H1 (cell line): ENCODE measurements at regions not wholly inside any gene's neighbourhood (a gene's known extent, or its start where the extent isn't known, plus 50 kb on each side); places are given as distances from the start of the nearest gene placed in this dataset.

Experiments
- CTCF ChIA-PET: fragments of 300-600 bp; sonication (Branson Sonifier 250); formaldehyde crosslinking; loops from one replicate; lab custom pipeline; 2021; ENCODE audit not compliant: partially characterized antibody; lab: Charles Lee
- POLR2A ChIA-PET: fragments of 300-600 bp; sonication (Branson Sonifier 250); formaldehyde crosslinking; loops from one replicate; lab custom pipeline; 2021; ENCODE audit warnings: inconsistent platforms; ENCODE audit not compliant: partially characterized antibody; lab: Charles Lee
- DNase-seq, 2 experiments: peaks; one replicate each; pipeline versions ENCODE4 v3.0.0 to v3.0.0-alpha.2; 2010 to 2022; ENCODE audit warnings: low spot score in 2 of 2, low read depth in 1 of 2, mixed read lengths in 1 of 2
- FAIRE-seq: peaks from 2 replicates; lab custom pipeline; 2011; peaks lifted over from hg19 to GRCh38; lab: Jason Lieb, UNC
- H2AFZ ChIP-seq: 2 replicates; pipeline ENCODE4 v1.8.1; 2012; ENCODE audit warnings: low read length, inconsistent platforms
- H2AK5ac ChIP-seq: 2 replicates; pipeline ENCODE4 v1.6.1; 2013; ENCODE audit warnings: low read depth, low read length
- H2BK120ac ChIP-seq: replicated peaks from 2 replicates; pipeline ENCODE3; 2013; ENCODE audit warnings: low read depth, low read length, inconsistent platforms
- H2BK12ac ChIP-seq: 2 replicates; pipeline ENCODE4 v1.6.1; 2013; ENCODE audit warnings: low read depth, low read length
- H2BK15ac ChIP-seq: 2 replicates; pipeline ENCODE4 v1.6.1; 2013; ENCODE audit warnings: low read length
- H2BK20ac ChIP-seq: 2 replicates; pipeline ENCODE4 v1.6.1; 2013; ENCODE audit warnings: low read length
- H2BK5ac ChIP-seq: 2 replicates; pipeline ENCODE4 v1.6.1; 2013; ENCODE audit warnings: low read depth, low read length
- H3K14ac ChIP-seq: 2 replicates; pipeline ENCODE4 v1.6.1; 2013; ENCODE audit warnings: inconsistent platforms; ENCODE audit not compliant: insufficient read length
- H3K18ac ChIP-seq: 2 replicates; pipeline ENCODE4 v1.6.1; 2013; ENCODE audit warnings: low read length; ENCODE audit errors: extremely low read depth
- H3K23ac ChIP-seq: 2 replicates; pipeline ENCODE4 v1.6.1; 2013; ENCODE audit warnings: inconsistent platforms; ENCODE audit not compliant: insufficient read length
- H3K23me2 ChIP-seq: 2 replicates; pipeline ENCODE4 v1.6.1; 2013; ENCODE audit warnings: low read depth, low read length
- H3K27ac ChIP-seq: 2 replicates; pipeline ENCODE4 v1.6.1; 2011; ENCODE audit warnings: low read depth, low read length, inconsistent platforms
- H3K27me3 ChIP-seq, 4 experiments: replicated peaks in 1 of 4; 1 replicate in 1 of 4; 2 replicates in 3 of 4; pipeline versions ENCODE4 v1.6.1 to v1.8.1; 2011 to 2013; ENCODE audit warnings: low read length in 3 of 4, mild to moderate bottlenecking in 3 of 4, inconsistent platforms in 2 of 4, mixed read lengths in 2 of 4, moderate library complexity in 1 of 4; ENCODE audit not compliant: control insufficient read depth in 3 of 4, insufficient read depth in 3 of 4; ENCODE audit errors: extremely low read depth in 1 of 4
- H3K36me3 ChIP-seq, 4 experiments: 2 replicates each; pipeline versions ENCODE4 v1.6.1 to v1.8.1; 2011 to 2013; ENCODE audit warnings: mild to moderate bottlenecking in 4 of 4, low read length in 3 of 4, moderate library complexity in 2 of 4, control low read depth in 1 of 4, inconsistent platforms in 1 of 4; ENCODE audit not compliant: insufficient read depth in 4 of 4, control insufficient read depth in 2 of 4
- H3K4ac ChIP-seq: replicated peaks from 2 replicates; pipeline ENCODE3; 2013; ENCODE audit warnings: low read length, low read depth, mixed read lengths, inconsistent platforms; ENCODE audit not compliant: insufficient read length
- H3K4me1 ChIP-seq, 4 experiments: replicated peaks in 1 of 4; 1 replicate in 1 of 4; 2 replicates in 3 of 4; pipeline versions ENCODE4 v1.6.1 to v1.8.1; 2011 to 2013; ENCODE audit warnings: low read length in 3 of 4, inconsistent platforms in 2 of 4, mixed read lengths in 1 of 4; ENCODE audit not compliant: insufficient read depth in 4 of 4, control insufficient read depth in 3 of 4
- H3K4me2 ChIP-seq, 2 experiments: 2 replicates each; pipeline versions ENCODE4 v1.6.1 to v1.8.1; 2011 to 2013; ENCODE audit warnings: low read depth in 2 of 2, low read length in 2 of 2, control low read depth in 1 of 2, inconsistent platforms in 1 of 2, mild to moderate bottlenecking in 1 of 2; ENCODE audit not compliant: insufficient read depth in 1 of 2
- H3K4me3 ChIP-seq, 4 experiments: fragments of 200-600, 300-600 bp in 1 of 4; sonication (generic), shearing (Covaris generic), sonication (Bioruptor Twin) in 1 of 4; 2 replicates each; pipeline versions ENCODE4 v1.5.1 to v1.8.1; 2011 to 2016; ENCODE audit warnings: low read length in 4 of 4, low read depth in 3 of 4, control low read depth in 2 of 4, inconsistent platforms in 2 of 4, mild to moderate bottlenecking in 2 of 4, mixed read lengths in 1 of 4, moderate library complexity in 1 of 4; ENCODE audit not compliant: insufficient read depth in 2 of 4; ENCODE audit errors: extremely low read depth in 1 of 4
- H3K56ac ChIP-seq: replicated peaks from 2 replicates; pipeline ENCODE3; 2013; ENCODE audit warnings: low read depth, mild to moderate bottlenecking, mixed read lengths, low read length, inconsistent platforms; ENCODE audit not compliant: insufficient read length
- H3K79me1 ChIP-seq: 2 replicates; pipeline ENCODE4 v1.6.1; 2013; ENCODE audit warnings: low read depth, low read length, control low read depth
- H3K79me2 ChIP-seq, 2 experiments: 2 replicates each; pipeline versions ENCODE4 v1.6.1 to v1.8.1; 2012 to 2013; ENCODE audit warnings: low read length in 2 of 2, mild to moderate bottlenecking in 2 of 2, inconsistent platforms in 1 of 2; ENCODE audit not compliant: insufficient read depth in 2 of 2, control insufficient read depth in 1 of 2
- H3K9ac ChIP-seq, 4 experiments: replicated peaks in 1 of 4; 1 replicate in 1 of 4; 2 replicates in 3 of 4; pipeline versions ENCODE4 v1.6.1 to v1.8.1; 2011 to 2013; ENCODE audit warnings: low read depth in 3 of 4, low read length in 3 of 4, control low read depth in 2 of 4, mild to moderate bottlenecking in 2 of 4, moderate library complexity in 2 of 4, inconsistent platforms in 1 of 4; ENCODE audit errors: extremely low read depth in 1 of 4
- H3K9me3 ChIP-seq, 2 experiments: 2 replicates each; pipeline versions ENCODE4 v1.6.1 to v1.8.1; 2012 to 2013; ENCODE audit warnings: mild to moderate bottlenecking in 2 of 2, moderate library complexity in 2 of 2, control low read depth in 1 of 2, inconsistent platforms in 1 of 2, low read depth in 1 of 2, low read length in 1 of 2, mixed read lengths in 1 of 2; ENCODE audit not compliant: insufficient read depth in 2 of 2
- H4K20me1 ChIP-seq, 2 experiments: replicated peaks in 1 of 2; 2 replicates each; pipeline versions ENCODE3 to v1.8.1; 2011 to 2013; ENCODE audit warnings: inconsistent platforms in 2 of 2, low read length in 2 of 2, mild to moderate bottlenecking in 1 of 2; ENCODE audit not compliant: insufficient read depth in 2 of 2, control insufficient read depth in 1 of 2
- H4K5ac ChIP-seq: 2 replicates; pipeline ENCODE4 v1.6.1; 2013; ENCODE audit warnings: low read length, low read depth, mixed read lengths, inconsistent platforms; ENCODE audit not compliant: insufficient read length
- H4K8ac ChIP-seq: 2 replicates; pipeline ENCODE4 v1.8.0; 2013; ENCODE audit warnings: mild to moderate bottlenecking, moderate library complexity, low read length, inconsistent platforms; ENCODE audit not compliant: insufficient read depth; ENCODE audit errors: extremely low read depth
- H4K91ac ChIP-seq: replicated peaks from 2 replicates; pipeline ENCODE3; 2013; ENCODE audit warnings: low read length, mixed read lengths, inconsistent platforms; ENCODE audit not compliant: insufficient read length
- SP1 ChIP-seq: IDR thresholded peaks from 2 replicates; pipeline ENCODE4 v1.6.1; 2011; ENCODE audit warnings: low read depth, low read length
- TAF7 ChIP-seq: optimal IDR thresholded peaks from 2 replicates; pipeline ENCODE3; 2011; ENCODE audit warnings: low read depth, mild to moderate bottlenecking, inconsistent platforms, low read length, moderate library complexity, borderline replicate concordance
- TEAD4 ChIP-seq: IDR thresholded peaks from 2 replicates; pipeline ENCODE4 v1.6.1; 2012; ENCODE audit warnings: low read depth, low read length, inconsistent platforms, mixed read lengths
- WGBS, 2 experiments: shearing (Covaris generic) in 1 of 2; methylation state at CpG; one replicate each; pipeline versions ENCODE4 v1.1.6 to v1.1.7; 2013 to 2015; ENCODE audit warnings: low lambda C conversion rate in 2 of 2, mixed read lengths in 2 of 2, inconsistent platforms in 1 of 2, low coverage in 1 of 2, missing lambda C conversion rate in 1 of 2; ENCODE audit not compliant: insufficient replicate concordance in 2 of 2, insufficient coverage in 1 of 2, insufficient read length in 1 of 2; ENCODE audit errors: extremely low coverage in 1 of 2, missing lambda C conversion rate in 1 of 2; 5-methylcytosine and 5-hydroxymethylcytosine counted together

DNA sequence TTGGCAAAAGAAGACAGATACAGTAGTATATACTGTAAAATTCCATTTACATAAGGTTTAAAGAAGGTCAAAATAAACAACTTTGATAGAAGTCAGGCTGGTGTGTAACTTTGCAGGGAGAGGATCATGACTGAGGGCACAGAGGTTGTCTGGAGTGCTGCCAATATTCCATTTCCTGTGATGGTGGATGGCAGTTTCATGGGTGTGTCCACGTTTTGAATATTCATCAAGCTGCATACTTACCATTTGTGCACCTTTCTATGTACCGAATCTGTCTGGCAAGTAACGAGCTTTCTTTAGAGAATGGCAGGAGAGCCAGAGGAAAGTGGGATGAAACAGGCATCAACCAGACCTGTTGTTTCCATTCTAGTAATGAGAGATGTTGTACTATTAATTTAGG is 420.5 kb upstream of the HTR2A start:
- Histone ChIP-seq H3K18ac (no peak overlapping the region), H2BK15ac (no peak overlapping the region), H3K79me2 (no peaks in the 10 kb centered on the region), H3K23me2 (no peaks in the 10 kb centered on the region), H3K36me3 (no peaks in the 10 kb centered on the region), H2BK20ac (no peak overlapping the region), H3K56ac (no peak overlapping the region), H3K9me3 (no peaks in the 10 kb centered on the region), H3K4ac (no peak overlapping the region), H2BK5ac (no peak overlapping the region), H3K9ac (no peak overlapping the region), H3K27ac (no peak overlapping the region)
- no peak for FAIRE-seq
- CTCF ChIA-PET: no interaction called here
- TF ChIP-seq TAF7: no peak
- no peak for TF ChIP-seq SP1
- TF ChIP-seq TEAD4: no peak
- TF ChIP-seq, all 59 proteins: peak for 0
- no peak overlapping the region for H3K4me3 ChIP-seq
- DNase-seq: no peak
- POLR2A ChIA-PET: no interaction called here
- H3K4me1 ChIP-seq: no peaks in the 10 kb centered on the region
- no peak overlapping the region for H4K5ac ChIP-seq
- no peaks in the 10 kb centered on the region for H3K27me3 ChIP-seq
- H2AFZ ChIP-seq: no peak overlapping the region
- no peak overlapping the region for H3K14ac ChIP-seq
- no peak overlapping the region for H4K8ac ChIP-seq
- no peak overlapping the region for H2BK12ac ChIP-seq
- no peaks in the 10 kb centered on the region for H3K79me1 ChIP-seq
- no peak overlapping the region for H4K91ac ChIP-seq
- no peak overlapping the region for H3K4me2 ChIP-seq
- no peak overlapping the region for H3K23ac ChIP-seq
- H2BK120ac ChIP-seq: no peak overlapping the region
- H4K20me1 ChIP-seq: no peaks in the 10 kb centered on the region
- H2AK5ac ChIP-seq: no peak overlapping the region
- 93% methylated on average over 3 of the region's 3 CpGs; no CpG with 5 or more reads in 1 of the 2 experiments for WGBS, 2 experiments
